ENCODE measurements at regions not wholly inside any gene's neighbourhood (a gene's known extent, or its start where the extent isn't known, plus 50 kb on each side); places are given as distances from the start of the nearest gene placed in this dataset.
"Not testable (repeated sequence)": the region's sequence is repeated elsewhere in the genome, so short reads cannot be mapped to it uniquely, and the experiment has no call there.

DNA sequence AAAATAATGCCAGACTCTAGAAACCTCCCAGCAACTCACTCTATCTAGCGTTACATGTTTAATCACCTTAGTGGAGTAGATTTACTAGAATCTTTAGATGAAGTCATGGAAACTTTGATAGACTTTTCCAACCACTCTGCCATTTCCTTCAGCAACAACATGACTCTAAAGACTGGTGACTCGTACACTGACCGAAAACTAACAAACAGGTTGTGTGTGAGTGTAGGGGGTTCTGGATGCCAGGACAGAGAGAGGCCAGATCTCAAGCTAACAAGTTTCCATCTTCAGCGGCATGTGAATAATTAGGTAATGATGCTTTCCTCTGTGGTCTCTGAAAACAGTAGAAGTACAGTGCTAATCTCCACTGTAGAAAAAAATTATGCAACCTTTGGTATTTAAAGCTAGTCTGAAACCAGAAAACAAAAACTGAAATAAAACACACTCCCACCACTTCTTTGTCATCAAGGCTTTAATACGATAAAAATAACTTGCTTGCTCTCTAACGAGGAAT, 286.4 kb downstream of the PRDM5 start:
- DNase-seq (ENCODE audit: extremely low spot score, insufficient read length, low read depth) (no peak), FAIRE-seq (no peak)

GRCh38 chr4:120633810-120634209, 288.7 kb downstream of the PRDM5 start:
- FAIRE-seq (no peak), DNase-seq (ENCODE audit: extremely low spot score, insufficient read length, low read depth) (no peak)

GRCh38 chr4:120630427-120630826, 292.1 kb downstream of the PRDM5 start:
- no peak for DNase-seq (ENCODE audit: extremely low spot score, insufficient read length, low read depth)
- FAIRE-seq: no peak

DNA sequence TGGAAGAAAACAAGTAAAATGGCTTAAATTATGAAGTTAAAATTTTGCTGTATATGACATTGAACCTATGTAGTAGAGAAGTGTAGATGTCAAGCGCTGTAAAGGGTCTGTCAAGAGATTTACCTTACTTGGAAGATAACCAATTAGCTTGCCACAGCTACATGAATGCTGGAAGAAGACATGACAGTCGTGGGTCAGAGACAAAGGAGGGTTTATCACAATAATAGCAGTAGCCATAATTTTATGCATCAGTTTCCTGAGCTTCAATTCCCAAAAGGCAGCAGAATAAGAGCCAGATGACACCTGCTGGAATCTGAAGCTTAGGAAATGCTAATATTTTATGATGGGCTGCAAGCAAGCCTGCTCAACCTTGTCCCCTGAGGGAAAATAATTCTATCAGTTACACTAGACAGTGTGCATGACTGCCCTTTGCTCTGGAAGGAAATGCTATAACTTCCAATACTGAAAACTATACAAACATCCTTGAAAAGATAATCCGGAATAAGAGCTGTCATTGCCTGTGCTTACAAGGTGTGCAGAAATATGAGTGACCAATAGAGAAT, 292.9 kb downstream of the PRDM5 start:
- no peak for DNase-seq (ENCODE audit: extremely low spot score, insufficient read length, low read depth)
- FAIRE-seq: no peak

DNA sequence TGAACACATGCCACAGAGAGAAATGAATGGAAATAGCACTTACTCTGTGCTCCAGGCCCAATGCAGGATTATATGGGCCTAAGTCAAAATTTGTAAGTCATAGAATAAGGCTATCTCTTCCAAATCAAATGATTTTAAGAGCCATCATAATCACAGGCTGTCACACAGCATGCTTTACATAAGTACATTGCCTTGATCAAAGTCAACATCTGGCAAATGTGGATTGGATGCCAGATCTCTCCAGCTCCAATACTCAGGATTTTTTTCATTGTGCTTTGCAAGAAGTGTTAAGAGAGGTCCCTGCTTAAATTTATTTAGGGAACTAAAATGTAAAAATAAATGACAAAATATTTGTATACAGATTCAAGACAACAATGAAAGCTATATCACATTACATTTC, 299.9 kb downstream of the PRDM5 start:
- DNase-seq (ENCODE audit: extremely low spot score, insufficient read length, low read depth): no peak
- no peak for FAIRE-seq

DNA sequence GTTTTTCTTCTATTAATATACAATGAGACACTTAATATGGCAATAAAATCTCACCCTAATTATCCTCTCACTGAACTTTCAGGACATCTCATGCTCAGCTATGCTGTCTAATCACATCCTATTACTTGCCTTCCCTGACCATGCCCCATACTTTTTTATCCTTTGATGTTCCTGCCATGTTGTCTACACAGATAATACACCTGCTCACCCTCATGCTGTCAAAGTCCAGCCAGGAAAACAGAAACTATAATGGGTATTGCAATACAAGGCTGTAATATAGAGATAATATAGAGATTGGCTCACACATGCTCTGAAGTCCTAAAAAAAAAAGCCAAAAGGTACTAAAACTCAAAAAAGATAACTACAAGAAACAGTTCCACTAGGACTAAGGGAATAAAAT, 305.4 kb downstream of the PRDM5 start:
- no peak for FAIRE-seq

DNA sequence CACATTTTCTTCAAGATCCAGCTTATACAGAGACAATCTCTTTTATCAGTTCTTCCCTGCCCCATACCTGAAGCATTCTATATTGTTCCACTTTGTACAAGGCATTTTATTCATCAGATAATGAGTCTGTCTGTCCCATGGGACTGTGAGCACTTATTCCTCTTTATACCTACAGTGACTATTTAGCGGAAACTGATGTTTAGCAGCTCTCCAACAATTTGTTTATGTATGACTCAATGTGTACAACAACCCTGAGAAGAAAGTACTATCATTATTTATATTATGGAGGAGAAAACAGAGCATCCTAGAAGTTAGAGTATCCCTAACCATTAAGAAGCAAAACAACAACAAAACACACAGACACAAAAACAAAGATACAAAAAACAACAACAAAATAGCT, 306.5 kb downstream of the PRDM5 start:
- no peak for FAIRE-seq
- DNase-seq (ENCODE audit: extremely low spot score, insufficient read length, low read depth): no peak

More for the DNA sequence above, 305.4 kb downstream of the PRDM5 start:
- DNase-seq (ENCODE audit: extremely low spot score, insufficient read length, low read depth): no peak

GRCh38 chr4:120613778-120614177, 308.7 kb downstream of the PRDM5 start:
- no peak for FAIRE-seq

GRCh38 chr4:120611092-120611491, 311.4 kb downstream of the PRDM5 start:
- DNase-seq (ENCODE audit: extremely low spot score, insufficient read length, low read depth) (no peak), FAIRE-seq (no peak)

More at GRCh38 chr4:120613778-120614177, 308.7 kb downstream of the PRDM5 start:
- DNase-seq (ENCODE audit: extremely low spot score, insufficient read length, low read depth): no peak

DNA sequence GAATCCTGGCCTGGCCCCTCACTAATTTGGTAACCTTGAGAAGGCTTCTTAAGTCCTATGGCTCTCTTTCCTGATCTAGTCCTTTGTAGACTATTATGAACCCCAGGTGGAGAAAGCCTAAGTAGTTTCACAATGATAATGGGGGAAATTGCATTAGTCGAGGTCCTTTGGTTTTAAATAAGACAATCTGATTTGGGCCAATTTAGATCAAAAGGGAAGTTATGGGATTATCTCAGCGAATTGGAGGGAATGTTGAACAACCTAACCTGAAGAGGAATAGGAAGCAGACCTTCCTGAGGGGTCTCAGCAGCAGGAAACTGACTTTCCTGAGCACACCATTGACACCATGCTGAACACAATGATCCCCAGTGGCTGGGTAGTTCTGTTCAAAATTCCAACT, 331.5 kb downstream of the PRDM5 start:
- DNase-seq (ENCODE audit: extremely low spot score, insufficient read length, low read depth) (no peak), FAIRE-seq (no peak)

GRCh38 chr4:120589787-120590186, 332.7 kb downstream of the PRDM5 start:
- no peak for DNase-seq (ENCODE audit: extremely low spot score, insufficient read length, low read depth)
- no peak for FAIRE-seq

GRCh38 chr4:120568731-120569130, 353.8 kb downstream of the PRDM5 start:
- FAIRE-seq: no peak
- no peak for DNase-seq (ENCODE audit: extremely low spot score, insufficient read length, low read depth)

- DNase-seq (ENCODE audit: extremely low spot score, insufficient read length, low read depth) (no peak), FAIRE-seq (no peak)
Measured at GRCh38 chr4:120561648-120562047, 360.9 kb downstream of the PRDM5 start.

- FAIRE-seq: no peak
- no peak for DNase-seq (ENCODE audit: extremely low spot score, insufficient read length, low read depth)
Measured at GRCh38 chr4:120557372-120557771, 365.2 kb downstream of the PRDM5 start.

DNA sequence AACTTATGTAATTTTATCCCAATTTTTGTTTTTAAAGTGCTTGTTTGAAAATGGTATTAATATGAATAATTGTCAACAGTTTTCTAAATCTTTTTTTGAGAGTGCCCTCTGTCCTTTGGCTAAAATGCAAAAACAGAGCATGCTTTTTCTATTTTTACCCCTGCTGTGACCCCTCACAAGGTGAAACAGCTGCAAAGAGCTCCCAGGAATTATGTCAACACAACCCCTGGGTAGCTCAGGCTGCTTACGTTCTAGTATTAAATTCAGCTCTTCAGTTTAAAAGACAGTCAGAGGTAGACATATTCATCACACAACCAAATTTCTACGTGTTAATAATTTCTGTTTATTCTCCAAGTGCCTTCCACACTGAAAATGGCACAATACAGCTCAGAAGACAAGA, 367.5 kb downstream of the PRDM5 start:
- FAIRE-seq (no peak), DNase-seq (ENCODE audit: extremely low spot score, insufficient read length, low read depth) (no peak)

- FAIRE-seq (no peak), DNase-seq (ENCODE audit: extremely low spot score, insufficient read length, low read depth) (no peak)
Measured at GRCh38 chr4:120554086-120554485, 368.4 kb downstream of the PRDM5 start.

- not testable (repeated sequence) for DNase-seq (ENCODE audit: extremely low spot score, insufficient read length, low read depth); FAIRE-seq
Measured at GRCh38 chr4:120550624-120551220, 371.8 kb downstream of the PRDM5 start.

GRCh38 chr4:120549011-120549570, 373.4 kb downstream of the PRDM5 start:
- FAIRE-seq (no peak), DNase-seq (ENCODE audit: extremely low spot score, insufficient read length, low read depth) (no peak)

DNA sequence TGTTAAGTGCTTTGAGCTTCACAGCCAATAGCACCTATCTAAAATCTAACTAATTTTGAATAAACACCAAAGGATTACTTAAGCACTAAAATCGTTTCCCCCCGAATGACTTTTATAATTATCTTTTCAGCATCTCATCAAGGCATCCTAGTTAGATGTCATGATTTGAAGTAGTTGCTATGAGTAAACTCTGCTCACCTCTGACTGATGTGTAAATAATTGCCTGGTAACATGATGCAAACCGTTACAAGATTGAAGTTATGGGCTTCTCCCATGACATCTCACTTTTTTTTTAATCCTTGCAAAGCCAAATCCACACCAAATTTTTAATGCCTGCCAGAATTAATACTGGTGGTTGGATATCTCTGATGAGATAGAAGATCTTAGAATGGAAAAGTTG, 377.1 kb downstream of the PRDM5 start:
- DNase-seq (ENCODE audit: extremely low spot score, insufficient read length, low read depth) (no peak), FAIRE-seq (no peak)

DNA sequence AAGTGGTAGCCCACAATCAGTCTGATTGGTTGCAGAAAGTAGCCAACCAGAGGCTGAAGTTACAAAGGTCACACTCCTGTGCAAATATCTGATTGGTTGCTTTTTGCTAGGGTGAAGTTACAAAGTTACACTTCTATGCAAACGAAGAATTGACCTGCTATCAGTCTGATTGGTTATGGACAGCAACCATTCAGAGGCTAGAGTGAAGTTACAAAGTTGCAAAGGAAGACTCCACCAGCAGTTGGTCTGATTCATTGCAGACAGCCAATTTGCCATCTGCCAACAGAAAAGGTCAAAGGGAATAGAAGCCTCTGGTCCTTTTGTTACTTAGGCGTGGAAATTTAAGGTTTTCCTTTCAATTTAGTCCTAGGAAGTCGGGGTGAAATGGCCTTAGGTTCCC, 377.7 kb downstream of the PRDM5 start:
- peak; percentile 18 for FAIRE-seq
- no peak for DNase-seq (ENCODE audit: extremely low spot score, insufficient read length, low read depth)

DNA sequence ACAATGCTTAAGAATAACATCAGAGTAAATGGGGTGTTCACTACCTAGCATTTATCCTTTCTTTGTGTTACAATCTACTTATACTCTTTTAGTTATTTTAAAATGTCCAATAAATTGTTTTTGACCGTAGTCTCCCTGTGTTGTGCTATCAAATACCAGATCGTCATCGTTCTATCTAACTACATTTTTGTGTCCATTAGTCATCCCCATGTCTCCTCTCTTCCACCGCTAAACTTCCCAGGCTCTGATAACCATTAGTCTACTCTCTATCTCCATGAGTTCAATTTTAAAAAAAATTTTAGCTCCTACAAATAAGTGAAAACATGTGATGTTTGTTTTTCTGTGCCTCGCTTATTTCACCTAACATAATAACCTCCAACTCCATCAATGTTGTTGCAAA, 381.9 kb downstream of the PRDM5 start:
- DNase-seq (ENCODE audit: extremely low spot score, insufficient read length, low read depth): no peak
- no peak for FAIRE-seq

- DNase-seq (ENCODE audit: extremely low spot score, insufficient read length, low read depth) (no peak), FAIRE-seq (no peak)
Measured at GRCh38 chr4:120536884-120537283, 385.6 kb downstream of the PRDM5 start.
